H1 (cell line): ENCODE measurements at regions not wholly inside any gene's neighbourhood (a gene's known extent, or its start where the extent isn't known, plus 50 kb on each side); places are given as distances from the start of the nearest gene placed in this dataset.

ENCODE experiments used
- CTCF ChIA-PET: fragments of 300-600 bp; sonication (Branson Sonifier 250); formaldehyde crosslinking; loops from one replicate; lab custom pipeline; 2021; ENCODE audit not compliant: partially characterized antibody; lab: Charles Lee
- POLR2A ChIA-PET: fragments of 300-600 bp; sonication (Branson Sonifier 250); formaldehyde crosslinking; loops from one replicate; lab custom pipeline; 2021; ENCODE audit warnings: inconsistent platforms; ENCODE audit not compliant: partially characterized antibody; lab: Charles Lee
- DNase-seq, 2 experiments: peaks; one replicate each; pipeline versions ENCODE4 v3.0.0 to v3.0.0-alpha.2; 2010 to 2022; ENCODE audit warnings: low spot score in 2 of 2, low read depth in 1 of 2, mixed read lengths in 1 of 2
- FAIRE-seq: peaks from 2 replicates; lab custom pipeline; 2011; peaks lifted over from hg19 to GRCh38; lab: Jason Lieb, UNC
- H2AFZ ChIP-seq: 2 replicates; pipeline ENCODE4 v1.8.1; 2012; ENCODE audit warnings: low read length, inconsistent platforms
- H2AK5ac ChIP-seq: 2 replicates; pipeline ENCODE4 v1.6.1; 2013; ENCODE audit warnings: low read depth, low read length
- H2BK120ac ChIP-seq: replicated peaks from 2 replicates; pipeline ENCODE3; 2013; ENCODE audit warnings: low read depth, low read length, inconsistent platforms
- H2BK12ac ChIP-seq: 2 replicates; pipeline ENCODE4 v1.6.1; 2013; ENCODE audit warnings: low read depth, low read length
- H2BK15ac ChIP-seq: 2 replicates; pipeline ENCODE4 v1.6.1; 2013; ENCODE audit warnings: low read length
- H2BK20ac ChIP-seq: 2 replicates; pipeline ENCODE4 v1.6.1; 2013; ENCODE audit warnings: low read length
- H2BK5ac ChIP-seq: 2 replicates; pipeline ENCODE4 v1.6.1; 2013; ENCODE audit warnings: low read depth, low read length
- H3K14ac ChIP-seq: 2 replicates; pipeline ENCODE4 v1.6.1; 2013; ENCODE audit warnings: inconsistent platforms; ENCODE audit not compliant: insufficient read length
- H3K18ac ChIP-seq: 2 replicates; pipeline ENCODE4 v1.6.1; 2013; ENCODE audit warnings: low read length; ENCODE audit errors: extremely low read depth
- H3K23ac ChIP-seq: 2 replicates; pipeline ENCODE4 v1.6.1; 2013; ENCODE audit warnings: inconsistent platforms; ENCODE audit not compliant: insufficient read length
- H3K23me2 ChIP-seq: 2 replicates; pipeline ENCODE4 v1.6.1; 2013; ENCODE audit warnings: low read depth, low read length
- H3K27ac ChIP-seq: 2 replicates; pipeline ENCODE4 v1.6.1; 2011; ENCODE audit warnings: low read depth, low read length, inconsistent platforms
- H3K27me3 ChIP-seq, 4 experiments: replicated peaks in 1 of 4; 1 replicate in 1 of 4; 2 replicates in 3 of 4; pipeline versions ENCODE4 v1.6.1 to v1.8.1; 2011 to 2013; ENCODE audit warnings: low read length in 3 of 4, mild to moderate bottlenecking in 3 of 4, inconsistent platforms in 2 of 4, mixed read lengths in 2 of 4, moderate library complexity in 1 of 4; ENCODE audit not compliant: control insufficient read depth in 3 of 4, insufficient read depth in 3 of 4; ENCODE audit errors: extremely low read depth in 1 of 4
- H3K36me3 ChIP-seq, 4 experiments: 2 replicates each; pipeline versions ENCODE4 v1.6.1 to v1.8.1; 2011 to 2013; ENCODE audit warnings: mild to moderate bottlenecking in 4 of 4, low read length in 3 of 4, moderate library complexity in 2 of 4, control low read depth in 1 of 4, inconsistent platforms in 1 of 4; ENCODE audit not compliant: insufficient read depth in 4 of 4, control insufficient read depth in 2 of 4
- H3K4ac ChIP-seq: replicated peaks from 2 replicates; pipeline ENCODE3; 2013; ENCODE audit warnings: low read length, low read depth, mixed read lengths, inconsistent platforms; ENCODE audit not compliant: insufficient read length
- H3K4me1 ChIP-seq, 4 experiments: replicated peaks in 1 of 4; 1 replicate in 1 of 4; 2 replicates in 3 of 4; pipeline versions ENCODE4 v1.6.1 to v1.8.1; 2011 to 2013; ENCODE audit warnings: low read length in 3 of 4, inconsistent platforms in 2 of 4, mixed read lengths in 1 of 4; ENCODE audit not compliant: insufficient read depth in 4 of 4, control insufficient read depth in 3 of 4
- H3K4me2 ChIP-seq, 2 experiments: 2 replicates each; pipeline versions ENCODE4 v1.6.1 to v1.8.1; 2011 to 2013; ENCODE audit warnings: low read depth in 2 of 2, low read length in 2 of 2, control low read depth in 1 of 2, inconsistent platforms in 1 of 2, mild to moderate bottlenecking in 1 of 2; ENCODE audit not compliant: insufficient read depth in 1 of 2
- H3K4me3 ChIP-seq, 4 experiments: fragments of 200-600, 300-600 bp in 1 of 4; sonication (generic), shearing (Covaris generic), sonication (Bioruptor Twin) in 1 of 4; 2 replicates each; pipeline versions ENCODE4 v1.5.1 to v1.8.1; 2011 to 2016; ENCODE audit warnings: low read length in 4 of 4, low read depth in 3 of 4, control low read depth in 2 of 4, inconsistent platforms in 2 of 4, mild to moderate bottlenecking in 2 of 4, mixed read lengths in 1 of 4, moderate library complexity in 1 of 4; ENCODE audit not compliant: insufficient read depth in 2 of 4; ENCODE audit errors: extremely low read depth in 1 of 4
- H3K56ac ChIP-seq: replicated peaks from 2 replicates; pipeline ENCODE3; 2013; ENCODE audit warnings: low read depth, mild to moderate bottlenecking, mixed read lengths, low read length, inconsistent platforms; ENCODE audit not compliant: insufficient read length
- H3K79me1 ChIP-seq: 2 replicates; pipeline ENCODE4 v1.6.1; 2013; ENCODE audit warnings: low read depth, low read length, control low read depth
- H3K79me2 ChIP-seq, 2 experiments: 2 replicates each; pipeline versions ENCODE4 v1.6.1 to v1.8.1; 2012 to 2013; ENCODE audit warnings: low read length in 2 of 2, mild to moderate bottlenecking in 2 of 2, inconsistent platforms in 1 of 2; ENCODE audit not compliant: insufficient read depth in 2 of 2, control insufficient read depth in 1 of 2
- H3K9ac ChIP-seq, 4 experiments: replicated peaks in 1 of 4; 1 replicate in 1 of 4; 2 replicates in 3 of 4; pipeline versions ENCODE4 v1.6.1 to v1.8.1; 2011 to 2013; ENCODE audit warnings: low read depth in 3 of 4, low read length in 3 of 4, control low read depth in 2 of 4, mild to moderate bottlenecking in 2 of 4, moderate library complexity in 2 of 4, inconsistent platforms in 1 of 4; ENCODE audit errors: extremely low read depth in 1 of 4
- H3K9me3 ChIP-seq, 2 experiments: 2 replicates each; pipeline versions ENCODE4 v1.6.1 to v1.8.1; 2012 to 2013; ENCODE audit warnings: mild to moderate bottlenecking in 2 of 2, moderate library complexity in 2 of 2, control low read depth in 1 of 2, inconsistent platforms in 1 of 2, low read depth in 1 of 2, low read length in 1 of 2, mixed read lengths in 1 of 2; ENCODE audit not compliant: insufficient read depth in 2 of 2
- H4K20me1 ChIP-seq, 2 experiments: replicated peaks in 1 of 2; 2 replicates each; pipeline versions ENCODE3 to v1.8.1; 2011 to 2013; ENCODE audit warnings: inconsistent platforms in 2 of 2, low read length in 2 of 2, mild to moderate bottlenecking in 1 of 2; ENCODE audit not compliant: insufficient read depth in 2 of 2, control insufficient read depth in 1 of 2
- H4K5ac ChIP-seq: 2 replicates; pipeline ENCODE4 v1.6.1; 2013; ENCODE audit warnings: low read length, low read depth, mixed read lengths, inconsistent platforms; ENCODE audit not compliant: insufficient read length
- H4K8ac ChIP-seq: 2 replicates; pipeline ENCODE4 v1.8.0; 2013; ENCODE audit warnings: mild to moderate bottlenecking, moderate library complexity, low read length, inconsistent platforms; ENCODE audit not compliant: insufficient read depth; ENCODE audit errors: extremely low read depth
- H4K91ac ChIP-seq: replicated peaks from 2 replicates; pipeline ENCODE3; 2013; ENCODE audit warnings: low read length, mixed read lengths, inconsistent platforms; ENCODE audit not compliant: insufficient read length
- ASH2L ChIP-seq: fragments of 200-600, 300-600 bp; sonication (generic); IDR thresholded peaks from one replicate; pipeline ENCODE4 v1.7.1; 2017; ENCODE audit warnings: low read length
- BRCA1 ChIP-seq: IDR thresholded peaks from 2 replicates; pipeline ENCODE4 v1.6.1; 2012; ENCODE audit warnings: low read depth, low read length, improper control_type of control experiment
- CREB1 ChIP-seq: IDR thresholded peaks from 2 replicates; pipeline ENCODE4 v1.6.1; 2012; ENCODE audit warnings: inconsistent platforms
- CTBP2 ChIP-seq: IDR thresholded peaks from 2 replicates; pipeline ENCODE4 v1.7.0; 2011; ENCODE audit warnings: borderline replicate concordance, mild to moderate bottlenecking, moderate library complexity, mixed read lengths, low read length; ENCODE audit not compliant: insufficient read depth, insufficient read length
- JUN ChIP-seq: IDR thresholded peaks from 2 replicates; pipeline ENCODE4 v1.6.1; 2011; ENCODE audit warnings: low read depth, mild to moderate bottlenecking, improper control_type of control experiment, low read length
- PHF8 ChIP-seq: fragments of 200-600 bp; sonication (generic); conservative IDR thresholded peaks from 2 replicates; pipeline ENCODE4 v1.7.1; 2012; ENCODE audit warnings: low read depth, mild to moderate bottlenecking, inconsistent platforms, low read length, moderate library complexity
- RFX5 ChIP-seq: IDR thresholded peaks from 2 replicates; pipeline ENCODE4 v1.6.1; 2011; ENCODE audit warnings: low read depth, low read length, improper control_type of control experiment, borderline replicate concordance
- RNF2 ChIP-seq: fragments of 200-900, 300-1000 bp; sonication (generic); IDR thresholded peaks from 2 replicates; pipeline ENCODE4 v1.7.1; 2016; ENCODE audit warnings: borderline replicate concordance, low read depth, mild to moderate bottlenecking, antibody characterized with exemption, low read length; ENCODE audit not compliant: poor library complexity, severe bottlenecking; ENCODE audit errors: missing control alignments
- SIN3A ChIP-seq, 2 experiments: IDR thresholded peaks in 1 of 2; conservative IDR thresholded peaks in 1 of 2; 2 replicates each; pipeline ENCODE4 v1.6.1; 2011 to 2012; ENCODE audit warnings: low read length in 2 of 2, improper control_type of control experiment in 1 of 2, low read depth in 1 of 2, mild to moderate bottlenecking in 1 of 2
- SP1 ChIP-seq: IDR thresholded peaks from 2 replicates; pipeline ENCODE4 v1.6.1; 2011; ENCODE audit warnings: low read depth, low read length
- SP2 ChIP-seq: IDR thresholded peaks from 2 replicates; pipeline ENCODE4 v1.6.1; 2012; ENCODE audit warnings: mild to moderate bottlenecking, low read length, inconsistent platforms
- TAF7 ChIP-seq: optimal IDR thresholded peaks from 2 replicates; pipeline ENCODE3; 2011; ENCODE audit warnings: low read depth, mild to moderate bottlenecking, inconsistent platforms, low read length, moderate library complexity, borderline replicate concordance
- USF2 ChIP-seq: IDR thresholded peaks from 2 replicates; pipeline ENCODE4 v1.6.1; 2011; ENCODE audit warnings: low read length, improper control_type of control experiment
- ZNF274 ChIP-seq: IDR thresholded peaks from 2 replicates; pipeline ENCODE4 v1.7.0; 2012; ENCODE audit warnings: low read length, borderline replicate concordance; ENCODE audit errors: extremely low read depth
- WGBS, 2 experiments: shearing (Covaris generic) in 1 of 2; methylation state at CpG; one replicate each; pipeline versions ENCODE4 v1.1.6 to v1.1.7; 2013 to 2015; ENCODE audit warnings: low lambda C conversion rate in 2 of 2, mixed read lengths in 2 of 2, inconsistent platforms in 1 of 2, low coverage in 1 of 2, missing lambda C conversion rate in 1 of 2; ENCODE audit not compliant: insufficient replicate concordance in 2 of 2, insufficient coverage in 1 of 2, insufficient read length in 1 of 2; ENCODE audit errors: extremely low coverage in 1 of 2, missing lambda C conversion rate in 1 of 2; 5-methylcytosine and 5-hydroxymethylcytosine counted together

GRCh38 chr4:84091266-84091665 lies 407.8 kb downstream of the NKX6-1 start:
- no peak for DNase-seq
- Histone ChIP-seq H2AFZ (no peak overlapping the region), H2BK20ac (no peak overlapping the region), H3K36me3 (no peaks in the 10 kb centered on the region), H2BK15ac (no peak overlapping the region), H2AK5ac (no peak overlapping the region), H3K27ac (no peak overlapping the region), H3K79me2 (no peaks in the 10 kb centered on the region), H3K23me2 (no peaks in the 10 kb centered on the region), H2BK5ac (no peak overlapping the region), H4K91ac (no peak overlapping the region), H2BK120ac (no peak overlapping the region), H3K14ac (no peak overlapping the region), H3K18ac (no peak overlapping the region), H4K20me1 (no peaks in the 10 kb centered on the region), H3K4me2 (no peak overlapping the region), H3K9ac (no peak overlapping the region), H3K27me3 (no peaks in the 10 kb centered on the region), H3K4me3 (no peak overlapping the region), H4K8ac (no peak overlapping the region), H3K56ac (no peak overlapping the region), H2BK12ac (no peak overlapping the region), H3K79me1 (no peaks in the 10 kb centered on the region), H3K23ac (no peak overlapping the region), H3K4me1 (no peaks in the 10 kb centered on the region), H3K9me3 (no peaks in the 10 kb centered on the region), H4K5ac (no peak overlapping the region), H3K4ac (no peak overlapping the region)
- ChIA-PET POLR2A (interaction anchor here (0.6 kb wide), 1 partner anchor 185 kb away, joined by 3 read pairs; no protein-coding TSS in a partner anchor), CTCF (no interaction called here)
- no peak for FAIRE-seq
- 89% methylated on average over 2 of the region's 2 CpGs; no CpG with 5 or more reads in 1 of the 2 experiments for WGBS, 2 experiments
- TF ChIP-seq JUN (no peak), PHF8 (no peak), RFX5 (no peak), RNF2 (no peak), CTBP2 (no peak), SP2 (no peak), ASH2L (no peak), CREB1 (no peak), USF2 (no peak), SIN3A (conservative IDR thresholded peaks at IDR 0.05 in 1 of 2, IDR thresholded peaks at IDR 0.05 in 1 of 2; ENCODE audit: low read depth in 1 of 2, low read length in 2 of 2) (no peak), BRCA1 (no peak), ZNF274 (no peak), TAF7 (no peak), SP1 (no peak)
